Stomach (tissue), 8 donors: ENCODE measurements at regions not wholly inside any gene's neighbourhood (a gene's known extent, or its start where the extent isn't known, plus 50 kb on each side); places are given as distances from the start of the nearest gene placed in this dataset.

Source experiments
- DNase-seq, 2 donors: peaks; one replicate each; pipeline versions ENCODE4 v3.0.0 to v3.0.0-alpha.2; 2013 to 2019
- H3K27ac ChIP-seq, 5 donors: fragments of 200-600 bp in 4 of 5; sonication (generic) in 4 of 5; one replicate each; pipeline ENCODE4 v1.5.1; 2013 to 2019; ENCODE audit warnings: mild to moderate bottlenecking in 1 of 5, moderate library complexity in 1 of 5
- H3K27me3 ChIP-seq, 3 donors: fragments of 200-600 bp; sonication (generic); one replicate each; pipeline ENCODE4 v1.5.1; 2017 to 2019; ENCODE audit warnings: mixed run types in 1 of 3
- H3K36me3 ChIP-seq, 4 donors: fragments of 200-600 bp; sonication (generic); 1 replicate in 3 of 4; 2 replicates in 1 of 4; pipeline ENCODE4 v1.5.1; 2016 to 2019
- H3K4me1 ChIP-seq, 4 donors: fragments of 200-600 bp; sonication (generic); one replicate each; pipeline ENCODE4 v1.5.1; 2016 to 2019
- H3K4me3 ChIP-seq, 4 donors: fragments of 200-600 bp; sonication (generic) in 3 of 4; one replicate each; pipeline ENCODE4 v1.5.1; 2016 to 2019; ENCODE audit warnings: mild to moderate bottlenecking in 1 of 4
- H3K9me3 ChIP-seq, 4 donors: fragments of 200-600 bp; sonication (generic); one replicate each; pipeline ENCODE4 v1.5.1; 2016 to 2019
- CTCF ChIP-seq, 7 experiments: fragments of 450-650 bp in 4 of 7; fragments of 200-600 bp in 3 of 7; sonication (generic) in 3 of 7; IDR thresholded peaks; one replicate each; pipeline ENCODE4 v1.5.1; 2016 to 2019; ENCODE audit warnings: antibody characterized with exemption in 7 of 7, control low read depth in 2 of 7, mild to moderate bottlenecking in 1 of 7
- EP300 ChIP-seq: sonication (generic); formaldehyde crosslinking; IDR thresholded peaks from one replicate; pipeline ENCODE4 v1.6.1; 2017; ENCODE audit warnings: antibody characterized with exemption
- POLR2A ChIP-seq, 4 donors: fragments of 450-650 bp; IDR thresholded peaks; one replicate each; pipeline ENCODE4 v1.6.1; 2016; ENCODE audit warnings: antibody characterized with exemption in 4 of 4, control low read depth in 2 of 4, mild to moderate bottlenecking in 1 of 4, moderate library complexity in 1 of 4
- POLR2AphosphoS5 ChIP-seq, 3 donors: sonication (generic); formaldehyde crosslinking; IDR thresholded peaks; one replicate each; pipeline ENCODE4 v1.6.1; 2016; ENCODE audit warnings: antibody characterized with exemption in 3 of 3
- WGBS, 5 donors: extraction: QIAGEN DNeasy Blood & Tissue Kit in 3 of 5; methylation state at CpG; one replicate each; pipeline versions ENCODE4 v1.1.5 to v1.1.7; 2013 to 2018; 5-methylcytosine and 5-hydroxymethylcytosine counted together
- intact Hi-C: fragments of 100-400 bp; cut with DNase I; formaldehyde crosslinking; loops from one replicate; pipeline ENCODE4 v1.15.1; 2023; ENCODE audit warnings: low total_unique reads
- donor health status: healthy with polysubstance abuse.
- donor health status: Bipolar disorder and iron deficiency.
- donor health status: healthy.

- Histone ChIP-seq H3K27me3 (no peaks in the 10 kb centered on the region), H3K27ac (peak overlapping the region in 2 of 5 donors; percentile 14 to 42), H3K4me1 (peaks cover 15 to 38% (median 25%) of the 10 kb centered on the region in 4 donors), H3K9me3 (peaks cover 0 to 8% (median 3%) of the 10 kb centered on the region in 4 donors), H3K36me3 (no peaks in the 10 kb centered on the region), H3K4me3 (no peak overlapping the region)
- intact Hi-C loops: no loop called here
- 77 to 87% (median 84%) methylated on average over 16 of the region's 16 CpGs for WGBS, 5 donors
- no peak for TF ChIP-seq EP300
- TF ChIP-seq POLR2A (IDR thresholded peaks at IDR 0.05): no peak
- TF ChIP-seq POLR2AphosphoS5 (IDR thresholded peaks at IDR 0.05): no peak
- TF ChIP-seq CTCF (IDR thresholded peaks at IDR 0.05): no peak
- DNase-seq: no peak
Observed at GRCh38 chr5:142512043-142513042, 173.5 kb downstream of the FGF1 start.

GRCh38 chr5:142511358-142511757 is 174.5 kb downstream of the FGF1 start:
- no peaks in the 10 kb centered on the region for H3K27me3 ChIP-seq
- no peak overlapping the region for H3K4me3 ChIP-seq
- no peak for DNase-seq
- WGBS, 5 donors: 67 to 98% (median 96%) methylated on average over 2 of the region's 2 CpGs
- peaks cover 15 to 42% (median 27%) of the 10 kb centered on the region in 4 donors for H3K4me1 ChIP-seq
- no peaks in the 10 kb centered on the region for H3K9me3 ChIP-seq
- H3K36me3 ChIP-seq: no peaks in the 10 kb centered on the region
- H3K27ac ChIP-seq: peak overlapping the region in 1 of 5 donors; percentile 14
- no peak for TF ChIP-seq POLR2AphosphoS5 (IDR thresholded peaks at IDR 0.05)
- no peak for TF ChIP-seq POLR2A (IDR thresholded peaks at IDR 0.05)
- no peak for TF ChIP-seq EP300
- TF ChIP-seq CTCF (IDR thresholded peaks at IDR 0.05): no peak
- intact Hi-C loops: no loop called here

GRCh38 chr5:142509026-142509425 is 176.9 kb downstream of the FGF1 start:
- no peak for DNase-seq
- intact Hi-C loops: no loop called here
- H3K36me3 ChIP-seq: no peaks in the 10 kb centered on the region
- WGBS, 5 donors: 70 to 92% (median 76%) methylated on average over 1 of the region's 1 CpG
- no peaks in the 10 kb centered on the region for H3K9me3 ChIP-seq
- peaks cover 15 to 42% (median 27%) of the 10 kb centered on the region in 4 donors for H3K4me1 ChIP-seq
- H3K4me3 ChIP-seq: no peak overlapping the region
- H3K27me3 ChIP-seq: no peaks in the 10 kb centered on the region
- peak overlapping the region in 2 of 5 donors; percentile 59 to 61 for H3K27ac ChIP-seq
- TF ChIP-seq EP300 (no peak), POLR2A (IDR thresholded peaks at IDR 0.05) (no peak), POLR2AphosphoS5 (IDR thresholded peaks at IDR 0.05) (no peak), CTCF (IDR thresholded peaks at IDR 0.05) (no peak)

GRCh38 chr5:142508591-142508990 is 177.3 kb downstream of the FGF1 start:
- Histone ChIP-seq H3K27me3 (no peaks in the 10 kb centered on the region), H3K4me1 (peaks cover 15 to 42% (median 27%) of the 10 kb centered on the region in 4 donors), H3K4me3 (no peak overlapping the region), H3K27ac (peak overlapping the region in 3 of 5 donors; percentile 30 to 61 (median 59)), H3K9me3 (no peaks in the 10 kb centered on the region), H3K36me3 (no peaks in the 10 kb centered on the region)
- intact Hi-C loops: no loop called here
- DNase-seq: no peak
- TF ChIP-seq CTCF (IDR thresholded peaks at IDR 0.05) (no peak), POLR2A (IDR thresholded peaks at IDR 0.05) (no peak), POLR2AphosphoS5 (IDR thresholded peaks at IDR 0.05) (no peak), EP300 (no peak)
- WGBS, 5 donors: 56 to 68% (median 63%) methylated on average over 2 of the region's 2 CpGs
